ENCODE measurements at regions not wholly inside any gene's neighbourhood (a gene's known extent, or its start where the extent isn't known, plus 50 kb on each side); places are given as distances from the start of the nearest gene placed in this dataset.

GRCh38 chr10:124210263-124210662 is 116.9 kb upstream of the CHST15 start:
- Histone ChIP-seq H2AFZ (no peak overlapping the region), H3K79me2 (replicated peaks; ENCODE audit: insufficient read depth) (no peaks in the 10 kb centered on the region), H3K9me2 (ENCODE audit: insufficient read depth) (no peaks in the 10 kb centered on the region), H3K27me3 (ENCODE audit: insufficient read depth) (no peaks in the 10 kb centered on the region), H4K20me1 (replicated peaks; ENCODE audit: insufficient read depth) (no peaks in the 10 kb centered on the region), H3K4me1 (ENCODE audit: insufficient read depth) (no peaks in the 10 kb centered on the region), H3K4me3 (no peak overlapping the region), H3K27ac (ENCODE audit: low read depth) (no peak overlapping the region), H3K36me3 (ENCODE audit: insufficient read depth) (no peaks in the 10 kb centered on the region), H3F3A (replicated peaks; ENCODE audit: low read depth) (no peaks in the 10 kb centered on the region), H3K4me2 (no peak overlapping the region)
- H3K4me1 Mint-ChIP-seq: no peaks in the 10 kb centered on the region
- DNase-seq (ENCODE audit: low spot score) (no peak), ATAC-seq (no peak)
- H3K36me3 Mint-ChIP-seq (ENCODE audit: low read depth): no peaks in the 10 kb centered on the region
- TF ChIP-seq REST (IDR thresholded peaks at IDR 0.05; ENCODE audit: unreplicated experiment) (no peak), ETS1 (IDR thresholded peaks at IDR 0.05) (no peak), STAT1 (IDR thresholded peaks at IDR 0.05; ENCODE audit: unreplicated experiment) (no peak), ZNF462 (CRISPR knock-in tag; IDR thresholded peaks at IDR 0.05) (no peak), EZH2 (IDR thresholded peaks at IDR 0.05; ENCODE audit: low read depth, unreplicated experiment) (no peak), CREB1 (CRISPR knock-in tag; IDR thresholded peaks at IDR 0.05; ENCODE audit: low read depth) (no peak), NANOG (IDR thresholded peaks at IDR 0.05; ENCODE audit: borderline replicate concordance) (no peak), ZNF331 (CRISPR knock-in tag; IDR thresholded peaks at IDR 0.05; ENCODE audit: low read depth) (no peak), CTCF (conservative IDR thresholded peaks at IDR 0.05; ENCODE audit: low read depth in 2 of 2) (no peak)
- no peak overlapping the region for H3K4me3 Mint-ChIP-seq
- no peak overlapping the region for H3K27ac Mint-ChIP-seq
- peaks cover 19% of the 10 kb centered on the region; the same call in 2 of the 3 replicates for H3K9me3 Mint-ChIP-seq
- H3K27me3 Mint-ChIP-seq (ENCODE audit: insufficient read depth, low read depth, poor library complexity): peaks cover 2% of the 10 kb centered on the region
